DMS53 treated with DMSO at 0.1 percent for 48 hours (cell line): ENCODE measurements at regions not wholly inside any gene's neighbourhood (a gene's known extent, or its start where the extent isn't known, plus 50 kb on each side); places are given as distances from the start of the nearest gene placed in this dataset.

Experiments used
- DNase-seq: peaks from one replicate; lab custom pipeline; 2025; ENCODE audit not compliant: unreplicated experiment; lab: John Stamatoyannopoulos, UW

DNA sequence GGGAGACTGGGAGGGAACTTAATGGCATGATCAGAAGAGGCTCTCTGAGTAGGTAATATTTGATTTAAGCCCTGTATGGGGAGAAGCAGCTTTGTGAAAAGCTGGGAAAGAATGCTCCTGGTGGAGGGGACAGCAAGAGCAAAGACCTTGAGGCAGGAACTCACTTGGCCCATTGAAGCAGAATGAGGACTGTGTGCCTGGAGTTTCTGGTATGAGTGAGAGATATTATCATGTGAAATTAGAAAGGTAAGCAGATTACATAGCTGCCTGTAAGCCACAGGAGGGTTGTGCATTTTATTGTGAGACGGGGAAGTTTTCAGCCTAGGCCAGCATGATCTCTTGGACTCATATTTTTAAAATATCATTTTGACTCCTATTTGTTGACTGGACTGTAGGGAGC is 502.1 kb downstream of the DHX35 start:
- DNase-seq = no peak

DNA sequence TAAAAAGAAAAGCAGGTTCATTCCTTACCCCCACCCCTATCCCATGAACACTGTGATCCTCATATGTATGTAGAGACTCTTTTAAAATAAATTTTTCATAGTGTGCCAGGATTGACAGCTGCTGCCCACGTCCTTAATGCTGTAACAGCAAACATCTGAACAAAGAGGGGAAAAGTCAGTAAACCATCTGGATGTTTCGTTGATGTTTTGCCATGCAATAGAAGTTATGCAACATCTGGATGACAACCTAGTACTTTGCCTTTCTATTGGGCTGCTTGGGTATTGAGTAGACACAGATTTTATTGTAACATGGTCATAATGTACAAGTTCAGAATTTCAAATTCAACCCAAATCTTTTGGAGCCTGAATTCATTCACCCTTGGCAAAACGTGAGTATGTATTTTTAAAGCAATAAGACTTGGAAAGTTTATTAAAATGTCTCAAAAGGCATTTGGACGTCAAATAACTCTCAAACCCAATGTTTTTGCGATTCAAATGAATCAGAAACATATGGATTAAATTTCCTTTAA is 500.3 kb downstream of the DHX35 start:
- DNase-seq = no peak

DNA sequence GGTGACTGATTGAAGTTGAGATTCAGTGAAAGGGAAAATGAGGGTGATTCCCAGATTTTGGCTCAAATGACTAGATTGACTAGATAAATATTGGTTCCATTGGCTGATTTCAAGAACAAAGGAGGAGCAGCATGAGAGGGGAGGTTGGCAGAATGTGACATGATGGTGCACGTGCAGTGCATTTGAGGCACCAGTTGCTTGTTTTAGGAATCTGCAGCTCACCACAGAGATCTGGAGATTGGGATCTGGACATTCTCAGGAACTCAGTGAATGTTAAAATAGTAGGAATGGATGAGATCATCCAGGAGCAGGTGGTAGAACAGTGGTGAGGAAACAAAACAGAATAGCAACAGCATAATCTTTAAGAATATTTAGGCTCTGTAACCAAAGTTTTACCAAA is 496.3 kb downstream of the DHX35 start:
- no peak for DNase-seq

DNA sequence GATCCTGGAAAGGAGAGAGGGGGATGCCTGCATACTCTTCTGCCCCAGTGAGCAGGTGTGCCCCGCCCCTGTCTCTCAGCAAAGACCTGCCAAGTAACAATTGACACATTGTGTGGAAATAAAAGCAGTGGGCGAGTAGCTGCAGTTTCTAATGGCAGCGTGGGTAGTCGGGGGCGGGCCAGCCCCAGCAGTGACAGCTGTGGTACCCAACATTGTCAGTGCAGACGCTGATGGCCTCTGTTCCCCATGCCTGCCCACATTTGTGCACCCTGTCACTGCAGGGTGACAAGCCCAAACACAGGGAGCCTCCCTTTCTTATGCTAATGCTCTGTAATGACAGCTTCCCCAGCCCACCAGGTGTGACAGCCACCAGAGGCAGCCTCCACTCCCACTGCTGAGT is 491.7 kb downstream of the DHX35 start:
- DNase-seq = no peak

DNA sequence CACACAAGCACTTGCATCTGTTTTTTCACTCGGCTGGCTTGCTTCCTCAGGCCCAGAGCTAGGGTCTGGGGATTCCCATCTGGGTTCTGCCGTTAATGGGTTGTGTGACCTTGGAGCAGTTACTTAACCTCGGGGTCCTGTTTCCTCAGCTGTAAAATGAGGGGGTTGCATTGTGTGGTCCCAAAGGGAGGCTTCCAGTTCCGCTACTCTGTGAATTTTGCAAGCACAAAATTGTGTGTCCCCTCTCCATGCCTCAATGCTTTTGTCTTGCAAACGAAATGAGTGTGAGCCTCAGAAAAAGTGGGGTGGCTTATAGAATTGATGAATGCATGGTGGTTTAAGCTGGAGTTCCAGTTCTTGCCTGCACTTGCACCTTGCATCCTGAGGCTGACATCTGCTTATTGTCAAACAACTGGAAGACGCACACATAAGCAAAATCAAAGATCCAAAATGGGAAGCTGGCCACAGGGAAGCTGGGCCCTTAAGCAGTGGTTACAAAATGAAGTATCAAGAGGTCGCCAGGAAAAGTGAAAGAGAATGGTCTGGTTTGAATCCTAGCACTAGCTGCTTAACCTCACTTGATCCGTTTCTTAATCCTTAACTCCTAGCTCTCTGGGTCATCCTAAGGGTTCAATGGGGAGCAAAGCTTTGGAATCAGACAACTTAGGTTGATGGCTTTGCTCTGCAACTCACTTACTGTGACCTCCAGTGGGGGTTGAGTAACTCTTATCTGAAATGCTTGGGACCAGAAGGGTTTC is 490.6 kb downstream of the DHX35 start:
- no peak for DNase-seq

DNA sequence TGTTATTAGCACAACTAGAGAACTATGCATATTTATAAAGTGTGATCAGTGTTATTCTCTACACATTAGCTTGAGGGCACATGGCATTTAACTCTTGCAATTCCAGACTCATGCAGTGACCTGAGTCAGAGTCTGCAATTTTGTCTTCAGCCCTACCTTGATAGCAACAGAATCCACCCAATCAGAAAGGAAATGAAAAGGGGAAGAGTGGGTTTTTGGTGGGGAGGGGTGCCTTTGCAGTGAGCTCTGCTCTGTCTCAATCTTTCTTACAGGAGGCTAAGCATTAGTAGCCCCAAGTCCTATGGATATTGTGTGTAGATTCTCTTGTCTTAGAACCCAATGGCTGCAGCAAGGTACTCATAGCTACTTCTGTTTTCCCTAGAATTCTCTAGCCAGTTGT is 489.2 kb downstream of the DHX35 start:
- DNase-seq = no peak

DNA sequence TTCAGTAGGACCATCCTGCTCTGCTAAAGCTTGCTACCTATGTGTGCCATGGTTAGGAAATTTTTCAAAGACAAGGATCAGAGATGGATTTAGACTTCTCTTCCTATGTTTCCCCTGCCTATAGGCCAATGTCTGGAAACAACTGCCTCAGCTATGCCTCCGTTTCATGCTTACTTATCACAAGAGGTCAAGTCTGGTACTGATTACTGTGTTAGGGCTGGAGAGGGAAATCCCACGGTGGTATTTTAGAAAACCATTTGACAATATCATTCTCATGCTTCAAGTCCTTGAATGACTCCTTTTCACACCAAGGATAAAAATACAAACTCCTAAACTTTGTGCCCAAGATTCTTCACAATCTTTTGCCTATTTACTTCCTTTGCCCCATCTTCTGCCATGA is 484.3 kb downstream of the DHX35 start:
- DNase-seq = no peak

DNA sequence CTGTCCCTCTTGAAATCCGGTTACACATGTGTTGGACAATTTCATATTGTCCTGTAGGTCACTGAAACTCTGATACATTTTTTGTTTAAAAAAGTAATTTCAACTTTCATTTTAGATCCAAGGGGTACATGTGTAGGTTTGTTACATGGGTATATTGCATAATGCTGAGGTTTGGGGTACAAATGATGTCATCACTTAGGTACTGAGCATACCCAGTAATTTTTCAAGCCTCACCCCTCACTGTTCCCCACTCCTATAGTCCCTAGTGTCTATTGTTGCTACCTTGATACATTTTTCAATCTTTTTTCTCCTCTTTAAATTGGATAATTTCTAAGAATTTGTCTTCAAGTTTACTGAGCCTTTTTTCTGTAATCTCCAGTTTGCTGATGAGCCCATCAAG is 483.0 kb downstream of the DHX35 start:
- DNase-seq = no peak

DNA sequence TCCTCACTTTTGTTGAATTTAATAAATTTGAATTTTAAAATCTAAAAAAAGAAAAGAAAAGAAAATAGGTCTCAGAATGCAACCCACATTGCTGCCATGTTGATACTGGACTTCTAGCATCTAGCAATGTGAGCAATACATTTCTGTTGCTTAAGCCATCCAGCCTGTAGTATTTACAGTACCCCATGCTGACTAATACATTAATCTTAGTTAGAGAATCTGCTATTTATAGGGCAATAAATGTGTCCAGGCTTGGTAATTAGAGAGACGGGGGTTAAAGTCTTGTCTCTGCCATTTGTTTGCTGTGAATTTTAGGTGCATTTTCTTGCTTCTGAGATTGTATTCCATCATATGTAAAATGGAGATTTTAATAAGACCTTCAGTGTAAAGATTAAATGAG is 471.3 kb downstream of the DHX35 start:
- DNase-seq = no peak

DNA sequence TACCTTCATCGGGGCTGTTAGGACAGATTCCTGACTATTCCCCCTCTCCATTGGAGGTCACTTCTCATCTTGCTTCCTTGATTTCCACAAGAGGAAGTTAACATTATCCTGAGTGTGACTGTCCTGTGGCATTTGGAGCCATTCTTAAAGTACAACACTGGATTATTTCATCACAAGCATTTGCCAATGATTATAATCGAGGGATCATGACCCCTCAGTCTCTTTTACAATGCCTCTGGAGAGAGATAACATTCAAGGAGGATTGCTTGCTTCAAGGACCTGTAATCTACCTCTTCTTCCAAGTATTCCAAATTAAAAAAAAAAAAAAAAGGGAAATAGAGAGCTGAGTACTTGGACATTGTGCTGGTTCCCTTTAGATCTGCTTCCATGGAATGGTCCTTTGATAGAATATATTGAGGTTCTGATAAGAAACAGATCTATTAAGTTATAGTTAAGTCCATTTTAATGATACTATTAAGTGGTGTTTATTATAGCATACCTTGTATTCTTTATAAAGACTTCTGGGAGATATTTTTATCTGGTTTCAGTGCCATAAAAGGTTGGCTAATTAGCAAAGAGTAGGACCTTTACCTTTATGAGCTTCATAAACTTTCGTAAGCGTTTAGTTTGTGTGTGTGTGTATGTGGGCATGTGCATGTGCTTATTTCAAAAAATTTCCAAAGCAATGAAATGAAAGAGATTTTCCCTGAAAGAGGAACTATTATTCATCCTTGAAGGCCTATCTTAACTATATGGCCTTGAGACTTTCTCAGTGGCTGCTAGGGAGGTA is 469.1 kb downstream of the DHX35 start:
- no peak for DNase-seq

DNA sequence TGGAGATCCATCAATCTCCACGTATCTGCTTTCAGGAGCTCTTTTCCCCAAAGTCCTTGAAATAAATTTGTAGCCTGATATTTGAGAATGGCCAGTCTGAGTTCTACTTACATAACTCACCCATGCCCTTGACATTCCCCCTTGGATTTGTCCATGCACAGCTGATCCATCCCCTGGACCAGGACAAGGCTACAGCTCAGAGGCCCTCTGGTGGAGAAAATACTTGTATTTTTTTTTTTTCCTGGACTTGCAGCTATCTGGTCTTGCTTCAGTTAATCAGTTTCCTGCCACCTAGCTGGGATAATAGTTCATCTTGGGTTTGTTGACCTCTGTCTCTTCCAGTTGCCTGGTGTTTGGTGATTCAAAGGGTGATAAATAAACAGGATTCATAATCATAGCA is 467.6 kb downstream of the DHX35 start:
- DNase-seq = no peak

DNA sequence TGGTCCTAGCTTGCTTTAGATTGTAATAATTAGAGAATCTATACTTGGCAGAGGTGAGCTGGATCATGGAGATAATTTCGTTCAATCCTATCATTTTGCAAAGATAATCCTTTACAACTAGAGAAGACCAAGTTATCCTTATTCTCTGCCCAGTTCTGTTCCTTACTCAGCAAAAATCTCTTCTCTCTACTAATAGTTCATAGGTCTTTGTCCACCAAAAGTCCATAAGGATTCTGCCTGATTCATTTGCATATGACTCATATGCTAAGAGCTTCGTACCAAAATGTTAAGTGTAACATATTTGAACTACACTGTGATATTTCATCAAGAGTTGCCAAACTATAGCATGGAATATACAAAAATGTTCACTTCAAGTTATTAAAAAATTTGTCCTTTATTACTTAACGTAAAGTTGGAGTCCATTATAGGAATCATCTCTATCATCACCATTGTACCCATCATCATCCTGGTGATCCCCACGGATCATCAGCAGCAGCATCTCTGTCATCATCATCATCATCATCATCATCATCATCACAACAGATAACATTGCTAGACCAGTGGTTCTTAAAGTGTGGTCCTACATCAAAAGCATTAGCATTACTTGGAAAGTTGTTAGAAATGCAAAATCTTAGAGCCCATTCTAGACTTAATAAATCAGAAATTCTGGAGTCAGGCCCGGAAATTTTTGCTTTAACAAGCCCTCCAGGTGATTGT is 463.0 kb downstream of the DHX35 start:
- DNase-seq = no peak

DNA sequence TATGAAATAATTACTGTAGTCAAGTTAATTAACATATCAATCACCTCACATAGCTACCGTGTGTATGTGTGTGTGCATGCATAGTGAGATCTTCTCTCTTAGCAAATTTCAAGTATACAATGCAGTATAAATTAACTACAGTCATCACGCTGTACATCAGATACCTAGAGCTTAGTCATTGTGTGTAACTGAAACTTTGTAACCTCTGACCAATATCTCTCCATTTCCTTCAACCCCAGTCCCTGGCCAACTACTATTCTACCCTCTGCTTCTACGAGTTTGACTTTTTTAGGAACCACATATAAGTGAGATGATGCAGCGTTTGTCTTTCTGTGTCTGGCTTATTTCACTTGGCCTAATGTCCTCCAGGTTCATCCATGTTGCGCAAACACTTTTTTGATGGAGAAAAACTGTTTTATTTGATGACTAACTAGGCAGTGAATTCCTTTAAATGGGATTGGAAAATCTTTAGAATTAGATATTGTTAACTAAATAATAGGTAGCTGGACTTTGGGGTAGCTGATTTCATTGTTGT is 459.5 kb downstream of the DHX35 start:
- no peak for DNase-seq

DNA sequence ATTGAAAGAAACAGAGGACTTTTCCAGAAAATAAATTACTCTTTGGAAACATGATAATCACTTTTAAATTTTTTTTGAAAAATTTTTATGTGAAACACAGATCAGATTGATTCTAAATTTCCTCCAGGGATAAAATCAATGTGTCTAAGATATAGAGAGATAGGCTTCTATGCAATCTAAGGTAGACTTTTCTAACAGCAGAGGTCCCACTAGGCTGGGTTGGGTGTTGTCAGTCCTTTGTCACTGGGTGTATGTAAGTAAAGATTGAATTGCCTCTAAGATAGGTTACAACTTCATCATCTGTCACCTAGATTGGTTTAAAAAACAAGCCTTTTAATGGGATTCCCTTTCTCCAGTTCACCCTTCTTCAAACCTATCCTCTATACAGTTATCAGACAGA is 449.9 kb downstream of the DHX35 start:
- DNase-seq = no peak

DNA sequence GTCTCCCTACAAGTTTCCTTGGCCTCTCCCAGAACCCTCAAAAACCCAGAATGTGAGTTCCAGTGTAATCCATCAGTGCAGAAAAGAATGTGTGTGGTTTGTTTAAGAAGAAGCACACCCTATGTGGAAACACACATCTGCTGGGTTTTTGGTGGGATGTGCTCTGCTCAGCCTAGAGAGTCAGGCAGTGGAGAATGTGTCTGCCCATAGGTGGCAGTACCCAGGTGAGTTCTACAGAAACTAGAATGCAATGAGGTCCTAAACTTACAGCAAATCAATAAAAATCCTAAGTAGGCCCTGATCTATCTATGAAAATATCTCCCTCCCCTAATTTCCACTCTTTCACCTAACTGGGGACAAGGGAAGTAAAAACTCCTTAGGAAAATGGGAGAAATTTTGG is 437.3 kb downstream of the DHX35 start:
- DNase-seq = no peak

DNA sequence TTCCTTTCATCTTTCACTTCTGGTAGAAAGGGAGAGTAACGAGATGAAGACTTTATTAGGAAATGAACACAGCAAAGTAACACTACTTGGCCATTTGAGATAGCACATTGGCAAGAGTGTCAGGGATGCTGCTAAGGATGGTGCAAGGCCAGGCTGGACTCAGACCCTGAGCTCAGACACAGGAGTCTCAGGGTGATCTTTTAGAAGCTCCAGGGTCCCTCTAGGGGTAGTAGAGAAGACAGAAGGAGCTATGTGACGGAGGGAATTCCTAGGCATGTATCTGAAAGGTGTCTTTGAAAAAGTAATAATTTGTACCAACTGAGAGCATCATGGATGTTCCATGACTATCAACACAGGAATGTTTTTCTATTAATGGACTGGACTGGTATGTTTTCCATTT is 436.5 kb downstream of the DHX35 start:
- DNase-seq = no peak

DNA sequence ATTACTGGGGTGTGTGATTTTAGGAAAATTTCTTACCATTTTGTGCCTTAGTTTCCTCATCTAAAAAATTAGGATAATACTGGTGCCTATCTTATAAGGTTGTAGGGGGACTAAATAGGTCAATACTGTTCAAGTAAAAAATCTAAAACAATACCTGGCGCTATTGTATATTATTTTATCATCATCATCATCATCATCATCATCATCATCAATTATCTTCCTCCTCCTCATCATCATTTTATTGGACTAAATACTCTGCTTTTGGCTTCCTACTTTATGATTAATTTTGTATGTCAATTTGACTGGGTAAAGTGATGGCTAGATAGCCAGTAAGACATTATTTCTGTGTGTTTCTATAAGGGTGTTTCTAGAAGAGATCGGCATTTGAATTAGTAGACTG is 435.5 kb downstream of the DHX35 start:
- DNase-seq = no peak

DNA sequence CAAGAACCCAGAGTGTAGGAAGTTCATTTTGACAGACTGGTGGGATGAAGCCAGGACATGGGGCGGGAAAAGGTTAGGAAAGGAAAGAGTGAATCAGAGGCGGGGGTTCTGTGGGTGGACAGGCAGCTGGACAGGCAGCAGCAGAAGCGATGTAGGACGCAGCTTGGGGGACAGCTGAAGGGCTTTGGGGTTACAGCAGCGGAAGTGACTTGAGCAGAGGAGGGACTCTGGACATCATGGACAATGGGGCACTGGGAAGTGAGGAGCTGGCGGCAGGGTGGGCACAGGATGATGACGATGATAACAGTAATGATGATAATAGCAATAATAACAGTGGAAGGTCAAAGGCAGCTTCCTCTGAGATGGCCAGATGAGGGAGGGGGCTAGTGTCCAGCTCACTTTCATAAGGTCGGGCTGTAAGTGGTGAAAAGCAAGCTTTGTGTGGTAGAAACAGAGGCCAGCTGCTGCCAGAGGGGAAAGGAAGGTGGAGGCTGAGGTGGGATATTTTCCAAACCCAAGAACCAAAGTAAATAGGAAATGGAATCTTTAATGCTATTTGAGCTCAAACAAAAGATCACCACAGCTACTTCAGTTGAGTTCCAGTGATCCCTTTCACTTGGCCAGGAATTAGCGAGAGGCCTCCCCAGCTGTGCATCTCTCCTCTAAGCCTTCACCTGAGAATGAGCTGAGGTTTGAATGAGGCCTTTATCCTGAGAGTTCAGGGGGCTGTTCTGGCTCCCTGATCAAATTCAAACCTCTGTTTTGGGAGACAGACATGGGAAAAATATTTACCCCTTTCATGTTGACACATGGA is 433.5 kb downstream of the DHX35 start:
- no peak for DNase-seq

DNA sequence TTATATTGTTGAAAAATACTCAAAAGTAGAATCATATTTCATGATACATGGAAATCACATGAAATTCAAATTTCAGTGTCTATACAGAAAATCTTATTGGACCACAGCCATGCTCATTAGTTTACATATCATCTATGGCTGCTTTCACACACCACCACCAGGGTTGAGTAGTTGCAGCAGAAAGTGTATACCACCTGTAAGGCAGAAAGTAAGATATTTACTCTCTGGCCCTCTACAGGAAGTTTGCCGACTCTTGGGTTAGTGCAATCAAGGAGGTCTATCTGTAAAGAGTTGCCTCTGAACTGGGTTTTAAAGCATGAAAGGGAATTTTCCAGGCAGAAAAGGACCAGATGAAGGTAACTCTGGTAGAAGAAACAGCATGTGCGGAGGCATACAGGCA is 432.3 kb downstream of the DHX35 start:
- DNase-seq = no peak

DNA sequence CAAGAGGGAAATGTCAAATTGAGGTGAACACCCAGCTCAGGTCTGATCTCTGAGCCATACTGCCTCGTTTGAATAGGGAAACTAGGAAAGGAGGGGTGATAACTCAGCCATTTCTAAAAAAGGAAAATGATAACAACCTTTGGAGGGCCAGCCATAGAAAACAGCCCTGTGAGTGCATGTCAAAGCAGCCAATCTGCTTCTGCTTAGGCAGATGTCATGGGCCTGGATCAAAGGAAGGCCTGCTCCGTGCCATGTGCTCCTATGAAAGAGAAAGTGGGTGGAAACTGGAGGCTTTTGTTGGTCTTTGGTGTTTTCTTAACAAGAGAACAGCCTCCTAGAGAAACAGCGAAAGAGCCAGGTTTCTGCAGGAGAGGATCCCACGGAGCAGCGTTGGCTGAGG is 428.0 kb downstream of the DHX35 start:
- DNase-seq = no peak

DNA sequence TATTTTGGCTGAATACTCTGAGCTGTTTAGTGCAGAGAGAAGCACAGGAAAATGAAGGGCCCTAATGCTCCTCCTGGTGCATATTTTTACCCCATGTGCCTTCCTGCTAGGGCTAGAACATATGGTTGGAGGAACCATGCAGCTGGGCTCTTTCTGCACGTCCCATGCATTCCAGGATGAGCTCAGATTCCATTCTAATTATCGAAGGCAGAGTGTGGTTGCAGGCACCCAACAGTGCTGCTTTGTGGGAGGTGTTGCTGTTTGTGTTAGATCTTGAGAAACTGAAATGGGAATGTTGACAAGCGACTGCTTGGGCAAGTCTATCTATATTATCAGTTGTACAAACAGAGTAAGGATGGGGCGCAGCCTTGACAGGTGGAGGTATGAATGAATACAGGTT is 419.5 kb downstream of the DHX35 start:
- no peak for DNase-seq
